DND-41 (cell line): ENCODE measurements at regions not wholly inside any gene's neighbourhood (a gene's known extent, or its start where the extent isn't known, plus 50 kb on each side); places are given as distances from the start of the nearest gene placed in this dataset.

Source experiments
- ATAC-seq: fragments of 200-7000 bp; cut with Tn5 transposase; 3 replicates; pipeline ENCODE4 v1.9.1; 2021; ENCODE audit warnings: low read depth; ENCODE audit not compliant: insufficient read depth
- DNase-seq: peaks from one replicate; pipeline ENCODE4 v3.0.0-alpha.2; 2020
- H2AFZ ChIP-seq: 2 replicates; pipeline ENCODE4 v1.6.0; 2012; ENCODE audit warnings: low read depth, low read length
- H3K27ac ChIP-seq: 2 replicates; pipeline ENCODE4 v1.5.1; 2012; ENCODE audit warnings: low read length, inconsistent platforms
- H3K27me3 ChIP-seq: fragments of 200-600 bp; sonication (generic); 2 replicates; pipeline ENCODE4 v1.6.0; 2012; ENCODE audit warnings: low read length, mild to moderate bottlenecking, inconsistent platforms; ENCODE audit not compliant: insufficient read depth, poor library complexity
- H3K36me3 ChIP-seq: 2 replicates; pipeline ENCODE4 v1.5.1; 2012; ENCODE audit warnings: low read length, inconsistent platforms; ENCODE audit not compliant: insufficient read depth
- H3K4me1 ChIP-seq: 2 replicates; pipeline ENCODE4 v1.5.1; 2012; ENCODE audit warnings: mild to moderate bottlenecking, low read length; ENCODE audit not compliant: insufficient read depth
- H3K4me2 ChIP-seq: 2 replicates; pipeline ENCODE4 v1.6.0; 2012; ENCODE audit warnings: mild to moderate bottlenecking, moderate library complexity, low read length, inconsistent platforms; ENCODE audit not compliant: insufficient read depth
- H3K4me3 ChIP-seq, 2 experiments: fragments of 200-600 bp in 1 of 2; shearing (Covaris generic) in 1 of 2; 2 replicates each; pipeline ENCODE4 v1.5.1; 2012 to 2016; ENCODE audit warnings: inconsistent platforms in 2 of 2, low read length in 2 of 2, mild to moderate bottlenecking in 2 of 2, low read depth in 1 of 2, moderate library complexity in 1 of 2
- H3K79me2 ChIP-seq: 2 replicates; pipeline ENCODE4 v1.6.0; 2012; ENCODE audit warnings: low read length, inconsistent platforms; ENCODE audit not compliant: insufficient read depth
- H3K9ac ChIP-seq: 2 replicates; pipeline ENCODE4 v1.6.0; 2012; ENCODE audit warnings: low read depth, mild to moderate bottlenecking, inconsistent platforms, low read length, moderate library complexity
- H3K9me3 ChIP-seq: 2 replicates; pipeline ENCODE4 v1.5.1; 2012; ENCODE audit warnings: low read length, moderate library complexity, mild to moderate bottlenecking, inconsistent platforms; ENCODE audit not compliant: insufficient read depth, severe bottlenecking
- H4K20me1 ChIP-seq: 2 replicates; pipeline ENCODE4 v1.6.0; 2012; ENCODE audit warnings: low read length; ENCODE audit not compliant: insufficient read depth
- EZH2 ChIP-seq: IDR thresholded peaks from 3 replicates; pipeline ENCODE4 v1.6.1; 2012; ENCODE audit warnings: borderline replicate concordance, low read depth, mild to moderate bottlenecking, moderate library complexity, low read length, inconsistent platforms; ENCODE audit not compliant: severe bottlenecking
- TF ChIP-seq, protein P1 (sequence below): IDR thresholded peaks from 2 replicates; pipeline ENCODE4 v1.5.1; 2012; ENCODE audit warnings: borderline replicate concordance, low read length, moderate library complexity, mild to moderate bottlenecking; ENCODE audit not compliant: poor library complexity, severe bottlenecking; ENCODE audit errors: extremely low read depth

DNA sequence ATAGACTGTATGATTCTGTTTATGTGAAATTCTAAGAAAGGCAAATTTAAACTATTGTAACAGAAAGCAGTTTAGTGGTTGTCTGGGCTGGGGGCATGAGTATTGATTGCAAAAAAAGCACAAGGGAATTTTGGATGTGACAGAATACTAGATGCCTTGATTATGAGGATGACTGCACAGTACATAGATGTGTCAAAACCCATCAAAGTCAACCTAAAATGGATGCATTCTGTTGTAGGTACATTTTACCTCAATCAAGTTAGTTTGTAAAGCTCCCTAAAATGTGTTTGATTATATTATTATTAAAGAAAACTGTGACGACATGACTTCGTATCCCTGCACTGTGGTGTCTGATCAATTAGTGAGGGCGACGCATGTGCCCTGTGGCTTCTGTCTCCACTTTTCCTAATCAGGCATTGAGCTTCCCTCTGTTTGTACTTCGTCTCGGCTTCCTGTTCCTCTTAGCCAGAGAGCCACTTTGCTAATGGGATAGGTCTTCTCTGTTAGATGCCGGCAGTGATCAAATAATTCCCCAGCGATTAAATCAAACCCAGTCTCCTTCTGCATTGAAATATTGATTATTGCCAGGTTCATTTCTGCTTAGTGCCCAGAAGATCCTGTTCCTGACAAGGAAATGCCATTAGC is 118.3 kb upstream of the GGTLC1 start:
- DNase-seq = no peak
- no peaks in the 10 kb centered on the region for H3K27me3 ChIP-seq
- no peak for TF ChIP-seq EZH2
- TF ChIP-seq, protein P1, sequence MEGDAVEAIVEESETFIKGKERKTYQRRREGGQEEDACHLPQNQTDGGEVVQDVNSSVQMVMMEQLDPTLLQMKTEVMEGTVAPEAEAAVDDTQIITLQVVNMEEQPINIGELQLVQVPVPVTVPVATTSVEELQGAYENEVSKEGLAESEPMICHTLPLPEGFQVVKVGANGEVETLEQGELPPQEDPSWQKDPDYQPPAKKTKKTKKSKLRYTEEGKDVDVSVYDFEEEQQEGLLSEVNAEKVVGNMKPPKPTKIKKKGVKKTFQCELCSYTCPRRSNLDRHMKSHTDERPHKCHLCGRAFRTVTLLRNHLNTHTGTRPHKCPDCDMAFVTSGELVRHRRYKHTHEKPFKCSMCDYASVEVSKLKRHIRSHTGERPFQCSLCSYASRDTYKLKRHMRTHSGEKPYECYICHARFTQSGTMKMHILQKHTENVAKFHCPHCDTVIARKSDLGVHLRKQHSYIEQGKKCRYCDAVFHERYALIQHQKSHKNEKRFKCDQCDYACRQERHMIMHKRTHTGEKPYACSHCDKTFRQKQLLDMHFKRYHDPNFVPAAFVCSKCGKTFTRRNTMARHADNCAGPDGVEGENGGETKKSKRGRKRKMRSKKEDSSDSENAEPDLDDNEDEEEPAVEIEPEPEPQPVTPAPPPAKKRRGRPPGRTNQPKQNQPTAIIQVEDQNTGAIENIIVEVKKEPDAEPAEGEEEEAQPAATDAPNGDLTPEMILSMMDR = no peak
- no peak for ATAC-seq
- no peak overlapping the region for H3K4me3 ChIP-seq
- H3K9me3 ChIP-seq = no peaks in the 10 kb centered on the region
- no peaks in the 10 kb centered on the region for H4K20me1 ChIP-seq
- H3K4me2 ChIP-seq = no peak overlapping the region
- H2AFZ ChIP-seq = no peak overlapping the region
- H3K79me2 ChIP-seq = no peaks in the 10 kb centered on the region
- H3K27ac ChIP-seq = no peak overlapping the region
- no peak overlapping the region for H3K9ac ChIP-seq
- no peaks in the 10 kb centered on the region for H3K36me3 ChIP-seq
- H3K4me1 ChIP-seq = peaks cover 7% of the 10 kb centered on the region

DNA sequence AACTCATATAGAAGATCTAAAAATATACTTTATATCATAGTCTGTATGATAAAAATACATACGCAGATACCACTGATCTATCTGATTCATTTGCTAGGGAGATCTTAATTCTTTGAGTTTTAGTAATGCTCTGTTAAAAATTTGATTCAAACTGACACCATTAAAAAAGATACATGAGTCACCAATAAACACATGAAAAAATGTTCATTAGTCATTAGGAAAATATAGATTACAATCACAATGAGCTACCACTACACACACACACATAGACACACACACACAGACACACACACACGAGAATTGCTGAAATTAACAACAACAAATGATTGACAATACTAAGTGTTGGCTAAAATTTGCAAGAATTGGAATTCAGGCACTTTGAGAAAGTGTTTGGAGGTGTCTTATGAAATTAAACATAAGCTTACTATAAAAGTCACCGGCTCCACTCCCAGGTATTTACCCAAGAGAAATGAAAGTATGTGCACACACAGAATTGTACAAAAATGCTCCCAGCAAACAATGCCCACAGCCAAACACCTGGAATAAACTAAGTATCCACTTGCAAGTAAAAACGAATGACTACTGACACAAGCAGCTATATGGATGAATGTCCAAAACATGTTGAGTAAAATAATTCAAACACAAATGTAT is 117.7 kb upstream of the GGTLC1 start:
- TF ChIP-seq EZH2 = no peak
- TF ChIP-seq, protein P1 = no peak
- no peaks in the 10 kb centered on the region for H3K36me3 ChIP-seq
- H3K9me3 ChIP-seq = no peaks in the 10 kb centered on the region
- peaks cover 9% of the 10 kb centered on the region for H3K4me1 ChIP-seq
- no peak for ATAC-seq
- no peak for DNase-seq
- no peak overlapping the region for H3K4me2 ChIP-seq
- H3K79me2 ChIP-seq = no peaks in the 10 kb centered on the region
- no peak overlapping the region for H3K27ac ChIP-seq
- no peaks in the 10 kb centered on the region for H4K20me1 ChIP-seq
- no peak overlapping the region for H3K4me3 ChIP-seq
- no peak overlapping the region for H2AFZ ChIP-seq
- no peaks in the 10 kb centered on the region for H3K27me3 ChIP-seq
- no peak overlapping the region for H3K9ac ChIP-seq

DNA sequence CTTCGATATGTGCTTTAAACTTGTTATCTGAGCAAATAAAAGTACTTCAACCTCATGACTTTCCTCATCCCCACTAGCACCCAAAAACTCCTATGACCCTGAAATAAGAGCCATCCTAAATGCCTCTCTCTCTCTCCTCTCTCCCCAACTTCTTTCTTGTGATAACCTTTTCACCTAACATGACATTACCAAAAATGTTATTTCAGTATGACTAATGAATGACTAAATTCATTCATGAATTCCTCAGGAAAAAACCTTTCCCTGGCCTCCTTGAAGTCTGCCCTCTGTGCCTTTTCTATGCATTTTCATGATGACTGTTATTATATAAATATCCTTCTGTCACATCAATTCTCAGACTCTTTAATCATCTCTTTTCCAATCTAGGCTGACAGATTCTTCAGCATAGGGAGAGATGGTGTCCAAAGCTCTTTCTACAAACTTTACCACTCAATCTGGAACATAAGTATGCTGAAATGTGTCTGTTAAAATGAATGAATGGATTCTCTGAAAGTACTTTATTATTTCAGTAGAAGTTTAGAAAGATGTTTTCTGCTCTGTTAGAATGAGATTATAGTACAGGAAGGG is 114.3 kb upstream of the GGTLC1 start:
- TF ChIP-seq, protein P1 = no peak
- no peak for TF ChIP-seq EZH2
- Histone ChIP-seq H3K9me3 (no peaks in the 10 kb centered on the region), H3K27ac (no peak overlapping the region; the same call in 1 of the 2 replicates), H3K27me3 (no peaks in the 10 kb centered on the region), H3K36me3 (no peaks in the 10 kb centered on the region), H4K20me1 (no peaks in the 10 kb centered on the region), H3K4me1 (peaks cover 9% of the 10 kb centered on the region), H2AFZ (no peak overlapping the region), H3K4me3 (no peak overlapping the region), H3K4me2 (no peak overlapping the region), H3K79me2 (no peaks in the 10 kb centered on the region), H3K9ac (no peak overlapping the region)
- ATAC-seq = no peak
- DNase-seq = no peak
